ENCODE measurements at regions not wholly inside any gene's neighbourhood (a gene's known extent, or its start where the extent isn't known, plus 50 kb on each side); places are given as distances from the start of the nearest gene placed in this dataset.
A peak's percentile ranks its signal among the peaks of the same experiment; 100 is the strongest.
"Not testable (repeated sequence)": the region's sequence is repeated elsewhere in the genome, so short reads cannot be mapped to it uniquely, and the experiment has no call there.

- WGBS, 2 donors = 61 to 77% methylated on average over 2 of the region's 2 CpGs
- Histone ChIP-seq H3K9me3 (ENCODE audit: control insufficient read depth in 2 of 2, insufficient read depth in 1 of 2, low read depth in 1 of 2, low read length in 1 of 2) (no peaks in the 10 kb centered on the region), H3K4me1 (ENCODE audit: control insufficient read depth in 2 of 2, insufficient read depth in 2 of 2, low read length in 1 of 2) (no peaks in the 10 kb centered on the region), H3K36me3 (ENCODE audit: control insufficient read depth in 2 of 2, insufficient read depth in 2 of 2, low read length in 1 of 2) (no peaks in the 10 kb centered on the region), H3K4me3 (ENCODE audit: low read depth in 1 of 2, low read length in 2 of 2) (no peak overlapping the region), H3K27ac (ENCODE audit: low read depth in 2 of 2, low read length in 1 of 2) (no peak overlapping the region), H3K27me3 (ENCODE audit: control insufficient read depth in 1 of 2, insufficient read depth in 2 of 2, low read length in 2 of 2) (no peaks in the 10 kb centered on the region)
Observed at GRCh38 chr12:47408171-47408871, 297.5 kb downstream of the RPAP3 start.

GRCh38 chr12:47407463-47408129, 298.2 kb downstream of the RPAP3 start:
- H3K27ac ChIP-seq (ENCODE audit: low read depth in 2 of 2, low read length in 1 of 2) = no peak overlapping the region
- H3K4me3 ChIP-seq (ENCODE audit: low read depth in 1 of 2, low read length in 2 of 2) = no peak overlapping the region
- no peaks in the 10 kb centered on the region for H3K9me3 ChIP-seq (ENCODE audit: control insufficient read depth in 2 of 2, insufficient read depth in 1 of 2, low read depth in 1 of 2, low read length in 1 of 2)
- no peaks in the 10 kb centered on the region for H3K4me1 ChIP-seq (ENCODE audit: control insufficient read depth in 2 of 2, insufficient read depth in 2 of 2, low read length in 1 of 2)
- 43 to 55% methylated on average over 5 of the region's 5 CpGs for WGBS, 2 donors
- no peaks in the 10 kb centered on the region for H3K36me3 ChIP-seq (ENCODE audit: control insufficient read depth in 2 of 2, insufficient read depth in 2 of 2, low read length in 1 of 2)
- no peaks in the 10 kb centered on the region for H3K27me3 ChIP-seq (ENCODE audit: control insufficient read depth in 1 of 2, insufficient read depth in 2 of 2, low read length in 2 of 2)

DNA sequence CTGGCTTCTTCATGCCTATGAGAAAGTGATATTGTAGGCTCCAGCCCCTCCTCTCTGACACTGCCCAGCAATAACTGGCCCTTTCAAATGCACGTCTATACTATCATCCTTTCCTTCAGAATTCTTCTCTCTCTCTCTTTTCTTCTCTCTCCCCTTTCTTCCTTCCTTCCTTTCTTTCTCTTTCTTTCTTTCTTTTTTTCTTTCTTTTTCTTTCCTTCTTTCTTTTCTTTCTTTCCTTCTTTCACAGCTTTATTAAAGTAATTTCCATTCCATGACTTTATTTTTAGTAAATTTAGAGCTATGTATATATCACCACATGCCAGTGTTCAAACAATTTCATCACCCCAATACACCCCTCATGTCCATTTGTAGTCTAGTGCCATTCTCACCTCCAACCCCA, 302.1 kb downstream of the RPAP3 start:
- 81 to 86% methylated on average over 1 of the region's 1 CpG for WGBS, 2 donors
- H3K4me3 ChIP-seq (ENCODE audit: low read depth in 1 of 2, low read length in 2 of 2) = no peak overlapping the region
- no peaks in the 10 kb centered on the region for H3K36me3 ChIP-seq (ENCODE audit: control insufficient read depth in 2 of 2, insufficient read depth in 2 of 2, low read length in 1 of 2)
- no peak overlapping the region for H3K27ac ChIP-seq (ENCODE audit: low read depth in 2 of 2, low read length in 1 of 2)
- no peaks in the 10 kb centered on the region for H3K4me1 ChIP-seq (ENCODE audit: control insufficient read depth in 2 of 2, insufficient read depth in 2 of 2, low read length in 1 of 2)
- no peaks in the 10 kb centered on the region for H3K27me3 ChIP-seq (ENCODE audit: control insufficient read depth in 1 of 2, insufficient read depth in 2 of 2, low read length in 2 of 2)
- no peaks in the 10 kb centered on the region for H3K9me3 ChIP-seq (ENCODE audit: control insufficient read depth in 2 of 2, insufficient read depth in 1 of 2, low read depth in 1 of 2, low read length in 1 of 2)

GRCh38 chr12:47401196-47401595, 304.6 kb downstream of the RPAP3 start:
- 57% methylated on average over 3 of the region's 3 CpGs for WGBS, 2 donors
- H3K9me3 ChIP-seq (ENCODE audit: control insufficient read depth in 2 of 2, insufficient read depth in 1 of 2, low read depth in 1 of 2, low read length in 1 of 2) = not testable (repeated sequence)

GRCh38 chr12:47400266-47400665, 305.6 kb downstream of the RPAP3 start:
- Histone ChIP-seq H3K4me3 (ENCODE audit: low read depth in 1 of 2, low read length in 2 of 2) (no peak overlapping the region), H3K4me1 (ENCODE audit: control insufficient read depth in 2 of 2, insufficient read depth in 2 of 2, low read length in 1 of 2) (no peaks in the 10 kb centered on the region), H3K27me3 (ENCODE audit: control insufficient read depth in 1 of 2, insufficient read depth in 2 of 2, low read length in 2 of 2) (no peaks in the 10 kb centered on the region), H3K9me3 (ENCODE audit: control insufficient read depth in 2 of 2, insufficient read depth in 1 of 2, low read depth in 1 of 2, low read length in 1 of 2) (peaks cover 0 to 2% of the 10 kb centered on the region in 2 donors), H3K36me3 (ENCODE audit: control insufficient read depth in 2 of 2, insufficient read depth in 2 of 2, low read length in 1 of 2) (no peaks in the 10 kb centered on the region), H3K27ac (ENCODE audit: low read depth in 2 of 2, low read length in 1 of 2) (no peak overlapping the region)
- 59 to 61% methylated on average over 1 of the region's 1 CpG for WGBS, 2 donors

More at GRCh38 chr12:47401196-47401595, 304.6 kb downstream of the RPAP3 start:
- H3K4me3 ChIP-seq (ENCODE audit: low read depth in 1 of 2, low read length in 2 of 2); H3K4me1 ChIP-seq (ENCODE audit: control insufficient read depth in 2 of 2, insufficient read depth in 2 of 2, low read length in 1 of 2); H3K36me3 ChIP-seq (ENCODE audit: control insufficient read depth in 2 of 2, insufficient read depth in 2 of 2, low read length in 1 of 2); H3K27ac ChIP-seq (ENCODE audit: low read depth in 2 of 2, low read length in 1 of 2); H3K27me3 ChIP-seq (ENCODE audit: control insufficient read depth in 1 of 2, insufficient read depth in 2 of 2, low read length in 2 of 2): not testable (repeated sequence)

DNA sequence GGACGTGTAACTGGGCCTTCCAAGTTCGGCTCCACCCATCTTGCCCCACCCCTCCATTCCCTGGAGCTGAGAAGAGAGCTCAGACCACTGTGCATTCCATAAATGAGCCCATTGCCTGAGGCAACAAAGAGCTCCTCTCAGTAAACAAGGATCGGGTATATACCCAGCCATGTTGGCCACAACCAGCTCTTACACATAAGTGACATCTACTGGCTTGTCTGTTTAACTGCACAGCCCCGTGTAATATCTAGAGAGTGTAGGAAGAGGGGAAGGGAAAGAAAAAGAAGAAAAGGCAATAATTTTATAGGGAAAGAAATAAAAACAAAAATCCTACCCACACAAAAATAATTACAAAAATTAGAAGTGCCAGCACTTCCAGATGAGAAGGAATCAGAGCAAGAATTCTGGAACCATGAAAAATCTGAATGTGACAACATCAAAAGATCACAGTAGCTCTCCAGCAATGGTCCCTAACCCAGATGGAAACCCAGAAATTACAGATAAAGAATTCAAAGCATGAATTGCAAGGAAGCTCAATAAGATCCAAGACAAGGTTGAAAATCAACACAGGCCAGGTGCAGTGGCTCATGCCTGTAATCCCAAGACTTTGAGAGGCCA, 308.1 kb downstream of the RPAP3 start:
- Histone ChIP-seq H3K4me3 (ENCODE audit: low read depth in 1 of 2, low read length in 2 of 2) (no peak overlapping the region), H3K4me1 (ENCODE audit: control insufficient read depth in 2 of 2, insufficient read depth in 2 of 2, low read length in 1 of 2) (no peaks in the 10 kb centered on the region), H3K36me3 (ENCODE audit: control insufficient read depth in 2 of 2, insufficient read depth in 2 of 2, low read length in 1 of 2) (no peaks in the 10 kb centered on the region), H3K9me3 (ENCODE audit: control insufficient read depth in 2 of 2, insufficient read depth in 1 of 2, low read depth in 1 of 2, low read length in 1 of 2) (peaks cover 0 to 2% of the 10 kb centered on the region in 2 donors), H3K27ac (ENCODE audit: low read depth in 2 of 2, low read length in 1 of 2) (no peak overlapping the region), H3K27me3 (ENCODE audit: control insufficient read depth in 1 of 2, insufficient read depth in 2 of 2, low read length in 2 of 2) (no peaks in the 10 kb centered on the region)
- 50 to 53% methylated on average over 4 of the region's 4 CpGs for WGBS, 2 donors

DNA sequence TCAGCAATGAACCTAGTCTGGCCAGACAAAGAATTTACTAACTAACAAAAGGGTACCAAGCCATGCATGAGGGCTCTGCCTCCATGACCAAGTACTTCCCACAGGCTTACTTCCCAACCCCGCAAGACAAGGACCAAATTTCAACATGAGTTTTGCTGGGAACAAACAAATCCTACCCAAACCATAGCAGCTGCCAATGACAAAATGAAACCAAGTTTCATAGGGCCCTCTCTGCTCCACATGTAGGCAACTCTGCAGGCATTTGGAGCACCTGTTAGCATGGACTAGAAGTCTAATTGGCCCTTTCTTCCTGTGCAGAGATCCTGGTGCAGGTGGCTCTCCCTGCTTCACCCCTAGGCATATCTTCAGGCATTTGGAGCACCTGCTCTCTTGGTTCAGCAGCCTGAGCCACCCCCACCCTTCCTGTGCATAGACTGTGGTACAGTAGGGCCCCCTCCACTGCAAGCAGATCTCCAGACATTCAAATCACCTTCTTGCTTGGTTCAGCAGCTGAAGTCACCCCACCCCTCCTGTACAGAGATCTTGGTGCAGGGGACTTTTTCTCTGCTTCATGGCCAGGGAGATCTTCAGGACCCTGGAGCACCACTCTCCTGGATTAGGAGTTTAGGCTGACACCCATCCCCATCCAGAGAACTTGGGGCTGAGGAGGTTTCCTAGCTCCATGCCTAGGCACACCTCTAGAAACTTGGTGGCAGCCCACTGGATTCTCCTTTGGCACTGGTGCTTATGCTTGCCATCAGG, 308.7 kb downstream of the RPAP3 start:
- no peaks in the 10 kb centered on the region for H3K4me1 ChIP-seq (ENCODE audit: control insufficient read depth in 2 of 2, insufficient read depth in 2 of 2, low read length in 1 of 2)
- 89 to 96% methylated on average over 1 of the region's 1 CpG for WGBS, 2 donors
- peaks cover 0 to 2% of the 10 kb centered on the region in 2 donors for H3K9me3 ChIP-seq (ENCODE audit: control insufficient read depth in 2 of 2, insufficient read depth in 1 of 2, low read depth in 1 of 2, low read length in 1 of 2)
- no peak overlapping the region for H3K27ac ChIP-seq (ENCODE audit: low read depth in 2 of 2, low read length in 1 of 2)
- no peaks in the 10 kb centered on the region for H3K36me3 ChIP-seq (ENCODE audit: control insufficient read depth in 2 of 2, insufficient read depth in 2 of 2, low read length in 1 of 2)
- no peak overlapping the region for H3K4me3 ChIP-seq (ENCODE audit: low read depth in 1 of 2, low read length in 2 of 2)
- no peaks in the 10 kb centered on the region for H3K27me3 ChIP-seq (ENCODE audit: control insufficient read depth in 1 of 2, insufficient read depth in 2 of 2, low read length in 2 of 2)

- Histone ChIP-seq H3K27me3 (ENCODE audit: control insufficient read depth in 1 of 2, insufficient read depth in 2 of 2, low read length in 2 of 2) (no peaks in the 10 kb centered on the region), H3K4me1 (ENCODE audit: control insufficient read depth in 2 of 2, insufficient read depth in 2 of 2, low read length in 1 of 2) (no peaks in the 10 kb centered on the region), H3K27ac (ENCODE audit: low read depth in 2 of 2, low read length in 1 of 2) (peak overlapping the region in 1 of 2 donors; percentile 19), H3K36me3 (ENCODE audit: control insufficient read depth in 2 of 2, insufficient read depth in 2 of 2, low read length in 1 of 2) (no peaks in the 10 kb centered on the region), H3K4me3 (ENCODE audit: low read depth in 1 of 2, low read length in 2 of 2) (no peak overlapping the region), H3K9me3 (ENCODE audit: control insufficient read depth in 2 of 2, insufficient read depth in 1 of 2, low read depth in 1 of 2, low read length in 1 of 2) (peaks cover 0 to 2% of the 10 kb centered on the region in 2 donors)
- WGBS, 2 donors = 77 to 78% methylated on average over 4 of the region's 4 CpGs
Observed at GRCh38 chr12:47394070-47394469, 311.8 kb downstream of the RPAP3 start.

DNA sequence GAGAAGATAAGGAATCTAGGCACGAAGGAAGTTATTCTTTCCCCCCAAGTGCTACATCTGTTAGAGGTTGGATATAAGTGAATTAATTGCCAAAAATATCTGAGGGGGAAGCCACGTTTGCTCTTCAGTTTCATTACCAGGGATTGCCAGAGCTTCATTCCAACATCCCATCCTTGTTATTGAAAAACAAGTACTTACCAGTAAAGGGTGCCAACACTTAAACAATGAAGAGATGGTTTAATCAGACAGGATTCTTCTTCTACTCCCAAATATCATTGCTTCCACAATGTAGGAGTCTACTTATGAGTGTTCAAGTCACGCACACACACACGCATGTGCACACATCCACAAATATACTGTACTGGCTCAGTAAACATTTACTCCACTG, 312.4 kb downstream of the RPAP3 start:
- Histone ChIP-seq H3K4me1 (ENCODE audit: control insufficient read depth in 2 of 2, insufficient read depth in 2 of 2, low read length in 1 of 2) (no peaks in the 10 kb centered on the region), H3K36me3 (ENCODE audit: control insufficient read depth in 2 of 2, insufficient read depth in 2 of 2, low read length in 1 of 2) (no peaks in the 10 kb centered on the region), H3K27me3 (ENCODE audit: control insufficient read depth in 1 of 2, insufficient read depth in 2 of 2, low read length in 2 of 2) (no peaks in the 10 kb centered on the region), H3K27ac (ENCODE audit: low read depth in 2 of 2, low read length in 1 of 2) (no peak overlapping the region), H3K4me3 (ENCODE audit: low read depth in 1 of 2, low read length in 2 of 2) (no peak overlapping the region), H3K9me3 (ENCODE audit: control insufficient read depth in 2 of 2, insufficient read depth in 1 of 2, low read depth in 1 of 2, low read length in 1 of 2) (peaks cover 0 to 2% of the 10 kb centered on the region in 2 donors)
- WGBS, 2 donors = 40 to 45% methylated on average over 4 of the region's 4 CpGs
